HepG2 (cell line): ENCODE measurements at regions not wholly inside any gene's neighbourhood (a gene's known extent, or its start where the extent isn't known, plus 50 kb on each side); places are given as distances from the start of the nearest gene placed in this dataset.

Source experiments
- ATAC-seq: fragments of 200-7000 bp; cut with Tn5 transposase; 3 replicates; pipeline ENCODE4 v1.9.1; 2020; ENCODE audit warnings: mild to moderate bottlenecking, moderate library complexity
- BruUV-seq: library from RNA; stranded (reverse); fragments of 400-500 nt; replicated peaks from 2 replicates; lab custom pipeline; 2021; lab: Mats Ljungman, UMichigan
- CTCF ChIA-PET: fragments of 300-600 bp; formaldehyde crosslinking; extraction: SDS; loops from one replicate; lab custom pipeline; 2021; ENCODE audit warnings: low total read pairs, inconsistent platforms, low intra/inter-chr PET ratio; lab: Yijun Ruan, JAX
- POLR2A ChIA-PET: fragments of 350-600 bp; sonication (Branson Sonifier 250); formaldehyde crosslinking; loops from one replicate; lab custom pipeline; 2020; ENCODE audit warnings: antibody characterized with exemption, inconsistent platforms; lab: Yijun Ruan, JAX
- DNase-seq: peaks from one replicate; pipeline ENCODE4 v3.0.0-alpha.2; 2015; ENCODE audit warnings: low spot score
- FAIRE-seq: peaks from 3 replicates; lab custom pipeline; 2011; peaks lifted over from hg19 to GRCh38; lab: Jason Lieb, UNC
- H2AFZ ChIP-seq: one replicate; pipeline ENCODE4 v1.6.1; 2011; ENCODE audit warnings: low read length, inconsistent platforms
- H3K27ac ChIP-seq: fragments of 300-600 bp; 3 replicates; pipeline ENCODE4 v1.8.0; 2011; ENCODE audit warnings: mixed run types, mild to moderate bottlenecking, mixed read lengths, low read length, inconsistent platforms; ENCODE audit not compliant: insufficient read depth; ENCODE audit errors: extremely low read length
- H3K27me3 ChIP-seq, 2 experiments: fragments of 200-600 bp in 1 of 2; 2 replicates in 1 of 2; 3 replicates in 1 of 2; pipeline versions ENCODE4 v1.6.0 to v1.8.0; 2011; ENCODE audit warnings: low read length in 2 of 2, mild to moderate bottlenecking in 2 of 2, moderate library complexity in 2 of 2, inconsistent platforms in 1 of 2; ENCODE audit not compliant: insufficient read depth in 2 of 2, control insufficient read depth in 1 of 2
- H3K36me3 ChIP-seq, 2 experiments: fragments of 200-600 bp in 1 of 2; replicated peaks in 1 of 2; 2 replicates in 1 of 2; 3 replicates in 1 of 2; pipeline versions ENCODE4 v1.5.1 to v1.8.0; 2011; ENCODE audit warnings: low read length in 2 of 2, inconsistent platforms in 1 of 2; ENCODE audit not compliant: insufficient read depth in 2 of 2, control insufficient read depth in 1 of 2
- H3K4me1 ChIP-seq: 2 replicates; pipeline ENCODE4 v1.5.1; 2012; ENCODE audit warnings: low read length, inconsistent platforms; ENCODE audit not compliant: insufficient read depth
- H3K4me2 ChIP-seq: 2 replicates; pipeline ENCODE4 v1.6.0; 2011; ENCODE audit warnings: low read depth, low read length, inconsistent platforms
- H3K4me3 ChIP-seq, 3 experiments: fragments of 200-600 bp in 1 of 3; sonication (generic), shearing (Covaris generic) in 1 of 3; replicated peaks in 1 of 3; 2 replicates each; pipeline ENCODE4 v1.5.1; 2011 to 2016; ENCODE audit warnings: low read length in 3 of 3, inconsistent platforms in 2 of 3, low read depth in 2 of 3, mild to moderate bottlenecking in 2 of 3, control low read depth in 1 of 3, mixed read lengths in 1 of 3; ENCODE audit not compliant: insufficient read depth in 1 of 3
- H3K79me2 ChIP-seq: one replicate; pipeline ENCODE4 v1.6.1; 2011; ENCODE audit warnings: low read length, inconsistent platforms; ENCODE audit not compliant: insufficient read depth
- H3K9ac ChIP-seq: 2 replicates; pipeline ENCODE4 v1.6.0; 2011; ENCODE audit warnings: mild to moderate bottlenecking, low read depth, low read length, inconsistent platforms; ENCODE audit not compliant: insufficient read depth
- H3K9me3 ChIP-seq: 2 replicates; pipeline ENCODE4 v1.5.1; 2012; ENCODE audit warnings: mild to moderate bottlenecking, low read length
- H4K20me1 ChIP-seq: 2 replicates; pipeline ENCODE4 v1.6.0; 2011; ENCODE audit warnings: inconsistent platforms, mild to moderate bottlenecking, low read length, moderate library complexity; ENCODE audit not compliant: insufficient read depth
- CHD4 ChIP-seq: fragments of 200-600 bp; sonication (generic); IDR thresholded peaks from 2 replicates; pipeline ENCODE4 v1.7.0; 2017; ENCODE audit warnings: mild to moderate bottlenecking, low read length, borderline replicate concordance
- ELF3 ChIP-seq: IDR thresholded peaks from 2 replicates; pipeline ENCODE4 v1.6.1; 2016; ENCODE audit warnings: missing genetic modification reagents, missing compliant biosample characterization
- GATAD2A ChIP-seq: IDR thresholded peaks from 2 replicates; pipeline ENCODE4 v1.6.1; 2016
- HNF4G ChIP-seq, 2 experiments: sonication (generic) in 1 of 2; formaldehyde crosslinking in 1 of 2; IDR thresholded peaks; 2 replicates each; pipeline versions ENCODE4 v1.4.0 to v1.6.1; 2011 to 2020; ENCODE audit warnings: borderline replicate concordance in 2 of 2, low read depth in 2 of 2, mild to moderate bottlenecking in 2 of 2, low read length in 1 of 2, missing genetic modification reagents in 1 of 2, moderate library complexity in 1 of 2
- NR2F2 ChIP-seq: IDR thresholded peaks from 2 replicates; pipeline ENCODE4 v1.6.1; 2012; ENCODE audit warnings: low read depth, inconsistent platforms, borderline replicate concordance
- PPARG ChIP-seq: conservative IDR thresholded peaks from 2 replicates; pipeline ENCODE4 v1.6.1; 2016; ENCODE audit warnings: missing biosample characterization, missing genetic modification reagents
- SIX1 ChIP-seq: sonication (generic); formaldehyde crosslinking; IDR thresholded peaks from 2 replicates; pipeline ENCODE4 v1.4.0; 2020; ENCODE audit warnings: missing genetic modification reagents, borderline replicate concordance
- SMYD3 ChIP-seq: sonication (generic); formaldehyde crosslinking; IDR thresholded peaks from 2 replicates; pipeline ENCODE4 v1.8.1; 2023; ENCODE audit warnings: mild to moderate bottlenecking, missing genetic modification reagents
- ZNF7 ChIP-seq: IDR thresholded peaks from 2 replicates; pipeline ENCODE4 v1.6.1; 2016; ENCODE audit warnings: missing biosample characterization, missing genetic modification reagents
- WGBS: methylation state at CpG from one replicate; pipeline ENCODE4 v1.1.6; 2017; ENCODE audit warnings: low lambda C conversion rate; 5-methylcytosine and 5-hydroxymethylcytosine counted together
- in situ Hi-C: cut with HindIII; loops from 2 replicates; pipeline ENCODE4 v1.10.0; 2017; ENCODE audit warnings: low pct_unique_long_range_greater_than_20kb; ENCODE audit not compliant: extremely low pct_ligation_motif_present
- intact Hi-C: fragments of 100-400 bp; cut with micrococcal nuclease; formaldehyde crosslinking; loops from one replicate; pipeline ENCODE4 v1.10.0; 2022; ENCODE audit not compliant: unreplicated experiment
- TF ChIP-seq, protein P1 (sequence below): sonication (generic); formaldehyde crosslinking; IDR thresholded peaks from 2 replicates; pipeline ENCODE4 v1.4.0; 2020; ENCODE audit warnings: missing genetic modification reagents
- TF ChIP-seq, protein P2 (sequence below): sonication (generic); formaldehyde crosslinking; IDR thresholded peaks from 2 replicates; pipeline ENCODE4 v1.5.1; 2020; ENCODE audit warnings: mild to moderate bottlenecking, missing genetic modification reagents, borderline replicate concordance

DNA sequence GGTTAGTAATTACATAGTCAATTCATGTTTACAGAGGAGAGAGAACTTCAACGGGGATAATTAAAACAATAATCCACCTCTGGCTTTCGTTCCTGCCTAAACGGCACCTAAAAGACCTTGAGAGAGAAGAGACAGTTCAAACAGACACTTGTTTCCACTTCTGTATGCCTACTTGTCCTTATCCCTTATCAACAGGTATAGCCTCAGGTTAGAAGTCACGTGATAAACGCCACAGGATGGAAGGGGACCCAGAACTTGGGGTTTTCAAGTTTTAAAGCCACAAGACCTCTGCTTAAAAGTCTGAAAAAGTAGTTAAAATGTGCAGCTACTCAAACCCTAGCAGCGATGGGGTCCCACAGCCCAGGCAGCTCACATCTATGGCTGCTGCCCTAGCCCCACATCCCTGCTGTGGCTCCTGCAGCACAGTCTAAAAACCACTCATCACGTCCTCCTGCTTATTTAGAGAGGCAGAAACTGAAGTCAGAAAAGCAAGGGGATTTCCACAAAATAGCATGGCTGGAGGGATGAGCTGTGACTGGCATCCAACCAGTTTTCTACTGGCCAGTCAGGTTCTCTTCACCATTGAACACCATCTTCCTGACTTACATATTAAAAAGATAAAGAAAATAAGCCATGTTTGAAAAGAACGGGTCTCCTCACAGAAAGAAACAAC is 51.2 kb upstream of the SEC16B start (continued):
- TF ChIP-seq, protein P1, sequence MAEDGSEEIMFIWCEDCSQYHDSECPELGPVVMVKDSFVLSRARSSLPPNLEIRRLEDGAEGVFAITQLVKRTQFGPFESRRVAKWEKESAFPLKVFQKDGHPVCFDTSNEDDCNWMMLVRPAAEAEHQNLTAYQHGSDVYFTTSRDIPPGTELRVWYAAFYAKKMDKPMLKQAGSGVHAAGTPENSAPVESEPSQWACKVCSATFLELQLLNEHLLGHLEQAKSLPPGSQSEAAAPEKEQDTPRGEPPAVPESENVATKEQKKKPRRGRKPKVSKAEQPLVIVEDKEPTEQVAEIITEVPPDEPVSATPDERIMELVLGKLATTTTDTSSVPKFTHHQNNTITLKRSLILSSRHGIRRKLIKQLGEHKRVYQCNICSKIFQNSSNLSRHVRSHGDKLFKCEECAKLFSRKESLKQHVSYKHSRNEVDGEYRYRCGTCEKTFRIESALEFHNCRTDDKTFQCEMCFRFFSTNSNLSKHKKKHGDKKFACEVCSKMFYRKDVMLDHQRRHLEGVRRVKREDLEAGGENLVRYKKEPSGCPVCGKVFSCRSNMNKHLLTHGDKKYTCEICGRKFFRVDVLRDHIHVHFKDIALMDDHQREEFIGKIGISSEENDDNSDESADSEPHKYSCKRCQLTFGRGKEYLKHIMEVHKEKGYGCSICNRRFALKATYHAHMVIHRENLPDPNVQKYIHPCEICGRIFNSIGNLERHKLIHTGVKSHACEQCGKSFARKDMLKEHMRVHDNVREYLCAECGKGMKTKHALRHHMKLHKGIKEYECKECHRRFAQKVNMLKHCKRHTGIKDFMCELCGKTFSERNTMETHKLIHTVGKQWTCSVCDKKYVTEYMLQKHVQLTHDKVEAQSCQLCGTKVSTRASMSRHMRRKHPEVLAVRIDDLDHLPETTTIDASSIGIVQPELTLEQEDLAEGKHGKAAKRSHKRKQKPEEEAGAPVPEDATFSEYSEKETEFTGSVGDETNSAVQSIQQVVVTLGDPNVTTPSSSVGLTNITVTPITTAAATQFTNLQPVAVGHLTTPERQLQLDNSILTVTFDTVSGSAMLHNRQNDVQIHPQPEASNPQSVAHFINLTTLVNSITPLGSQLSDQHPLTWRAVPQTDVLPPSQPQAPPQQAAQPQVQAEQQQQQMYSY (CRISPR knock-in tag), result peak; percentile 86
- no peak for TF ChIP-seq SIX1 (CRISPR knock-in tag)
- TF ChIP-seq, all 625 proteins: peak for 3

DNA sequence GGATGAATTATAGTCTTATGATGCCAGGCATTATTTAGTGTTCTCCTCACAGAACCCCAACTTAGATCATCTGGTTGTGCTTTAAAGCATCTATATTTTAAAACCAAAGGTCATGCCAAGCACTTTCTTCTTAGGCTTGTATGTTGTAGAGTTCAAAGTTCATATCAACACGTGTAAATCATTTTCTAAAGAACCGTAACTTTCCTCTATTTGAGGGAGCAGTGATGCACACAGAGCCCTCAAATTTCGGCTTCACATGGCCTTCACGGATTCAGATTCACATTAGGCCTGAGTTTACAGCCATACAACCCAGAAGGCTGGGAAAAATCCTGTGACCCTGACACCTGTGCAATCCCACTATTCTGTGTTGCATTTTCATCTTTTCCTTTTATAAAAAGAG is 52.1 kb upstream of the SEC16B start:
- FAIRE-seq (peak; percentile 12), ATAC-seq (peak; percentile 84), DNase-seq (peak; percentile 70)
- peaks cover 65% of the 10 kb centered on the region for H3K4me1 ChIP-seq
- no peaks in the 10 kb centered on the region for H3K27me3 ChIP-seq
- peak overlapping the region in 1 of 3 experiments; percentile 22; a peak in 1 of 6 replicates for H3K4me3 ChIP-seq
- WGBS, result 0% methylated on average over 4 of the region's 4 CpGs
- no peaks in the 10 kb centered on the region for H4K20me1 ChIP-seq
- H2AFZ ChIP-seq, result no peak overlapping the region
- in situ Hi-C loops, result no loop called here
- peak overlapping the region; percentile 59 for H3K4me2 ChIP-seq
- no peaks in the 10 kb centered on the region for H3K9me3 ChIP-seq
- BruUV-seq, result no TSS peak
- POLR2A ChIA-PET, result interaction anchor here (1.8 to 2.5 kb wide), 2 partner anchors 16 to 52 kb away, joined by 5 to 12 read pairs; partner anchors contain the start of gene SEC16B
- H3K9ac ChIP-seq, result peak overlapping the region; percentile 36
- H3K79me2 ChIP-seq, result no peaks in the 10 kb centered on the region
- peaks cover 0 to 5% of the 10 kb centered on the region in 2 experiments; a peak in 2 of 5 replicates for H3K36me3 ChIP-seq
- CTCF ChIA-PET, result interaction anchor here (0.6 kb wide), 1 partner anchor 15 kb away, joined by 3 read pairs; no protein-coding TSS in a partner anchor
- intact Hi-C loops, result loop anchor here (5.0 kb wide), 1 partner anchor 55 kb away; no protein-coding TSS in a partner anchor
- peak overlapping the region; percentile 83 for H3K27ac ChIP-seq
- TF ChIP-seq SMYD3 (CRISPR knock-in tag) (0 out of 2 replicates have a peak, but pooled peaks have one; percentile 56), NR2F2 (0 out of 2 replicates have a peak, but pooled peaks have one; percentile 28), GATAD2A (peak; percentile 87), HNF4G (IDR thresholded peaks at IDR 0.05; ENCODE audit: borderline replicate concordance, low read depth, low read length) (peak; percentile 65; the same call in 1 of the 2 replicates), HNF4G (CRISPR knock-in tag; IDR thresholded peaks at IDR 0.05; ENCODE audit: borderline replicate concordance, low read depth) (0 out of 2 replicates have a peak, but pooled peaks have one; percentile 45), ELF3 (CRISPR knock-in tag) (peak; percentile 53; the same call in 1 of the 2 replicates), PPARG (CRISPR knock-in tag) (peak; percentile 95), CHD4 (peak; percentile 70; the same call in 1 of the 2 replicates), ZNF7 (CRISPR knock-in tag) (no peak; the same call in 1 of the 2 replicates)
- TF ChIP-seq, protein P2, sequence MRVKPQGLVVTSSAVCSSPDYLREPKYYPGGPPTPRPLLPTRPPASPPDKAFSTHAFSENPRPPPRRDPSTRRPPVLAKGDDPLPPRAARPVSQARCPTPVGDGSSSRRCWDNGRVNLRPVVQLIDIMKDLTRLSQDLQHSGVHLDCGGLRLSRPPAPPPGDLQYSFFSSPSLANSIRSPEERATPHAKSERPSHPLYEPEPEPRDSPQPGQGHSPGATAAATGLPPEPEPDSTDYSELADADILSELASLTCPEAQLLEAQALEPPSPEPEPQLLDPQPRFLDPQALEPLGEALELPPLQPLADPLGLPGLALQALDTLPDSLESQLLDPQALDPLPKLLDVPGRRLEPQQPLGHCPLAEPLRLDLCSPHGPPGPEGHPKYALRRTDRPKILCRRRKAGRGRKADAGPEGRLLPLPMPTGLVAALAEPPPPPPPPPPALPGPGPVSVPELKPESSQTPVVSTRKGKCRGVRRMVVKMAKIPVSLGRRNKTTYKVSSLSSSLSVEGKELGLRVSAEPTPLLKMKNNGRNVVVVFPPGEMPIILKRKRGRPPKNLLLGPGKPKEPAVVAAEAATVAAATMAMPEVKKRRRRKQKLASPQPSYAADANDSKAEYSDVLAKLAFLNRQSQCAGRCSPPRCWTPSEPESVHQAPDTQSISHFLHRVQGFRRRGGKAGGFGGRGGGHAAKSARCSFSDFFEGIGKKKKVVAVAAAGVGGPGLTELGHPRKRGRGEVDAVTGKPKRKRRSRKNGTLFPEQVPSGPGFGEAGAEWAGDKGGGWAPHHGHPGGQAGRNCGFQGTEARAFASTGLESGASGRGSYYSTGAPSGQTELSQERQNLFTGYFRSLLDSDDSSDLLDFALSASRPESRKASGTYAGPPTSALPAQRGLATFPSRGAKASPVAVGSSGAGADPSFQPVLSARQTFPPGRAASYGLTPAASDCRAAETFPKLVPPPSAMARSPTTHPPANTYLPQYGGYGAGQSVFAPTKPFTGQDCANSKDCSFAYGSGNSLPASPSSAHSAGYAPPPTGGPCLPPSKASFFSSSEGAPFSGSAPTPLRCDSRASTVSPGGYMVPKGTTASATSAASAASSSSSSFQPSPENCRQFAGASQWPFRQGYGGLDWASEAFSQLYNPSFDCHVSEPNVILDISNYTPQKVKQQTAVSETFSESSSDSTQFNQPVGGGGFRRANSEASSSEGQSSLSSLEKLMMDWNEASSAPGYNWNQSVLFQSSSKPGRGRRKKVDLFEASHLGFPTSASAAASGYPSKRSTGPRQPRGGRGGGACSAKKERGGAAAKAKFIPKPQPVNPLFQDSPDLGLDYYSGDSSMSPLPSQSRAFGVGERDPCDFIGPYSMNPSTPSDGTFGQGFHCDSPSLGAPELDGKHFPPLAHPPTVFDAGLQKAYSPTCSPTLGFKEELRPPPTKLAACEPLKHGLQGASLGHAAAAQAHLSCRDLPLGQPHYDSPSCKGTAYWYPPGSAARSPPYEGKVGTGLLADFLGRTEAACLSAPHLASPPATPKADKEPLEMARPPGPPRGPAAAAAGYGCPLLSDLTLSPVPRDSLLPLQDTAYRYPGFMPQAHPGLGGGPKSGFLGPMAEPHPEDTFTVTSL (CRISPR knock-in tag), result peak; percentile 72; the same call in 1 of the 2 replicates
